Cardiac fibroblast (primary cell): ENCODE measurements at regions not wholly inside any gene's neighbourhood (a gene's known extent, or its start where the extent isn't known, plus 50 kb on each side); places are given as distances from the start of the nearest gene placed in this dataset.
"Not testable (repeated sequence)": the region's sequence is repeated elsewhere in the genome, so short reads cannot be mapped to it uniquely, and the experiment has no call there.

Source experiments
- DNase-seq, 2 donors: peaks; one replicate each; pipeline versions ENCODE4 v3.0.0 to v3.0.0-alpha.2; 2010; ENCODE audit warnings: low read depth in 2 of 2
- H3K4me3 ChIP-seq, 2 donors: replicated peaks in 1 of 2; 1 replicate in 1 of 2; 2 replicates in 1 of 2; pipeline ENCODE4 v1.5.1; 2011; ENCODE audit warnings: low read depth in 2 of 2, low read length in 2 of 2, mild to moderate bottlenecking in 2 of 2, moderate library complexity in 1 of 2
- CTCF ChIP-seq: IDR thresholded peaks from one replicate; pipeline ENCODE4 v1.5.1; 2011; ENCODE audit warnings: low read depth, mild to moderate bottlenecking, low read length, inconsistent platforms

- no peak for DNase-seq
- no peak for TF ChIP-seq CTCF
- H3K4me3 ChIP-seq, result no peak overlapping the region
These were observed 167.6 kb upstream of the NYAP2 start for GRCh38 chr2:225231900-225232299.

- not testable (repeated sequence) for DNase-seq, H3K4me3 ChIP-seq
These were observed 170.2 kb upstream of the NYAP2 start for GRCh38 chr2:225229346-225229745.

GRCh38 chr2:225226441-225226840 lies 173.1 kb upstream of the NYAP2 start:
- no peak for DNase-seq
- TF ChIP-seq CTCF, result no peak
- H3K4me3 ChIP-seq, result no peak overlapping the region

GRCh38 chr2:225223301-225223700 lies 176.2 kb upstream of the NYAP2 start:
- no peak for DNase-seq
- no peak for TF ChIP-seq CTCF
- no peak overlapping the region for H3K4me3 ChIP-seq

GRCh38 chr2:225207471-225207870 lies 165.2 kb upstream of the DOCK10 start:
- DNase-seq, result no peak
- H3K4me3 ChIP-seq, result no peak overlapping the region
- TF ChIP-seq CTCF, result no peak

- TF ChIP-seq CTCF, result no peak
- DNase-seq, result no peak
- no peak overlapping the region for H3K4me3 ChIP-seq
These were observed 164.8 kb upstream of the DOCK10 start for GRCh38 chr2:225207043-225207442.

- no peak for TF ChIP-seq CTCF
- H3K4me3 ChIP-seq, result no peak overlapping the region
- DNase-seq, result peak in 1 of 2 donors; percentile 18
These were observed 154.3 kb upstream of the DOCK10 start for GRCh38 chr2:225196579-225196978.

- peak in 1 of 2 donors; percentile 60 for DNase-seq
- no peak for TF ChIP-seq CTCF
- no peak overlapping the region for H3K4me3 ChIP-seq
These were observed 150.6 kb upstream of the DOCK10 start for GRCh38 chr2:225192869-225193268.
